ENCODE measurements at regions not wholly inside any gene's neighbourhood (a gene's known extent, or its start where the extent isn't known, plus 50 kb on each side); places are given as distances from the start of the nearest gene placed in this dataset.
"Not testable (repeated sequence)": the region's sequence is repeated elsewhere in the genome, so short reads cannot be mapped to it uniquely, and the experiment has no call there.

DNA sequence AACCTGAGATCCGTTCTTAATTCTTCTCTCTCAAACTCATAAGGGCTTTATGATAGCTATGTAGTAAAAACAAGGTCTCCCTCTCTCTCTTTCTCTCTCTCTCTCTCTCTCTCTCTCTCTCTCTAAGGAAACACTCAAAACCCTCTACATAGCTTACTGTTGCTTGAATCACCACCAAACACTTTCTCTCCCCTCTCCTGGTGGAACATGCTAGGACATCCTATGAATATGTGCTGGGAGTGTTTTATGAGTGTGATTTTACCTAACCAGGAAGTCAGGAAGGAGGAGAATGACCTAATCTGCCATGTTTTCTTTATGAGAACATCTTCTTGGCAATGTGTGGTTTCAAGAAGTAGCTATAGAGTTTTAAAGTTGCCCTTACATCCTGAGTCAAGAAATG is 844.6 kb downstream of the TTLL7 start:
- TF ChIP-seq, protein P1, sequence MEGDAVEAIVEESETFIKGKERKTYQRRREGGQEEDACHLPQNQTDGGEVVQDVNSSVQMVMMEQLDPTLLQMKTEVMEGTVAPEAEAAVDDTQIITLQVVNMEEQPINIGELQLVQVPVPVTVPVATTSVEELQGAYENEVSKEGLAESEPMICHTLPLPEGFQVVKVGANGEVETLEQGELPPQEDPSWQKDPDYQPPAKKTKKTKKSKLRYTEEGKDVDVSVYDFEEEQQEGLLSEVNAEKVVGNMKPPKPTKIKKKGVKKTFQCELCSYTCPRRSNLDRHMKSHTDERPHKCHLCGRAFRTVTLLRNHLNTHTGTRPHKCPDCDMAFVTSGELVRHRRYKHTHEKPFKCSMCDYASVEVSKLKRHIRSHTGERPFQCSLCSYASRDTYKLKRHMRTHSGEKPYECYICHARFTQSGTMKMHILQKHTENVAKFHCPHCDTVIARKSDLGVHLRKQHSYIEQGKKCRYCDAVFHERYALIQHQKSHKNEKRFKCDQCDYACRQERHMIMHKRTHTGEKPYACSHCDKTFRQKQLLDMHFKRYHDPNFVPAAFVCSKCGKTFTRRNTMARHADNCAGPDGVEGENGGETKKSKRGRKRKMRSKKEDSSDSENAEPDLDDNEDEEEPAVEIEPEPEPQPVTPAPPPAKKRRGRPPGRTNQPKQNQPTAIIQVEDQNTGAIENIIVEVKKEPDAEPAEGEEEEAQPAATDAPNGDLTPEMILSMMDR (IDR thresholded peaks at IDR 0.05) = not testable (repeated sequence)
- not testable (repeated sequence) for TF ChIP-seq POLR2AphosphoS5, POLR2A (IDR thresholded peaks at IDR 0.05)
